GM12878 (cell line): ENCODE measurements at regions not wholly inside any gene's neighbourhood (a gene's known extent, or its start where the extent isn't known, plus 50 kb on each side); places are given as distances from the start of the nearest gene placed in this dataset.

ENCODE experiments used
- ATAC-seq: fragments of 200-7000 bp; cut with Tn5 transposase; 3 replicates; pipeline ENCODE4 v1.9.1; 2020; ENCODE audit warnings: mild to moderate bottlenecking, moderate library complexity
- BruUV-seq: library from RNA; stranded (reverse); fragments of 400-500 nt; replicated peaks from 2 replicates; lab custom pipeline; 2021; lab: Mats Ljungman, UMichigan
- CTCF ChIA-PET: fragments of 300-600 bp; sonication (Branson Sonifier 250); formaldehyde crosslinking; extraction: SDS; loops from one replicate; lab custom pipeline; 2021; ENCODE audit warnings: inconsistent platforms; lab: Yijun Ruan, JAX
- POLR2A ChIA-PET: fragments of 350-600 bp; formaldehyde crosslinking; extraction: SDS; loops from one replicate; lab custom pipeline; 2021; ENCODE audit warnings: inconsistent platforms; lab: Charles Lee
- RAD21 ChIA-PET: fragments of 300-600 bp; sonication (Branson Sonifier 250); formaldehyde crosslinking; loops from one replicate; lab custom pipeline; 2023; ENCODE audit warnings: antibody characterized with exemption; ENCODE audit not compliant: unreplicated experiment; lab: Charles Lee
- SMC1A ChIA-PET: fragments of 300-600 bp; sonication (Branson Sonifier 250); formaldehyde crosslinking; loops from one replicate; lab custom pipeline; 2023; ENCODE audit not compliant: unreplicated experiment, uncharacterized antibody; lab: Charles Lee
- DNase-seq: peaks from one replicate; pipeline ENCODE4 v3.0.0-alpha.2; 2011; ENCODE audit warnings: low read depth, low spot score
- FAIRE-seq: peaks from 3 replicates; lab custom pipeline; 2011; peaks lifted over from hg19 to GRCh38; lab: Jason Lieb, UNC
- H2AFZ ChIP-seq: 2 replicates; pipeline ENCODE4 v1.6.0; 2011; ENCODE audit warnings: low read depth, low read length, control low read depth; ENCODE audit not compliant: control insufficient read depth
- H3K27ac ChIP-seq: 2 replicates; pipeline ENCODE4 v1.5.1; 2011; ENCODE audit warnings: control low read depth; ENCODE audit not compliant: control insufficient read depth, insufficient read depth
- H3K27me3 ChIP-seq, 2 experiments: replicated peaks in 1 of 2; 2 replicates each; pipeline versions ENCODE4 v1.6.0 to v1.6.1; 2011; ENCODE audit warnings: low read length in 1 of 2; ENCODE audit not compliant: control insufficient read depth in 2 of 2, insufficient read depth in 2 of 2
- H3K36me3 ChIP-seq, 2 experiments: 2 replicates each; pipeline ENCODE4 v1.5.1; 2011; ENCODE audit warnings: low read length in 1 of 2; ENCODE audit not compliant: control insufficient read depth in 2 of 2, insufficient read depth in 2 of 2
- H3K4me1 ChIP-seq: 2 replicates; pipeline ENCODE4 v1.6.1; 2011; ENCODE audit warnings: mild to moderate bottlenecking, low read length, moderate library complexity, mixed read lengths; ENCODE audit not compliant: control insufficient read depth, insufficient read depth
- H3K4me2 ChIP-seq: 2 replicates; pipeline ENCODE4 v1.6.0; 2011; ENCODE audit warnings: control low read depth; ENCODE audit not compliant: control insufficient read depth, insufficient read depth
- H3K4me3 ChIP-seq: fragments of 200-600 bp; sonication (generic); 2 replicates; pipeline ENCODE4 v1.5.1; 2016
- H3K79me2 ChIP-seq: 2 replicates; pipeline ENCODE4 v1.6.0; 2011; ENCODE audit warnings: low read length; ENCODE audit not compliant: control insufficient read depth, insufficient read depth
- H3K9ac ChIP-seq: 2 replicates; pipeline ENCODE4 v1.8.0; 2011; ENCODE audit warnings: low read length, control low read depth, mixed read lengths; ENCODE audit not compliant: control insufficient read depth, insufficient read depth
- H3K9me3 ChIP-seq: replicated peaks from 3 replicates; pipeline ENCODE4 v1.5.1; 2011; ENCODE audit warnings: mild to moderate bottlenecking, low read length; ENCODE audit not compliant: control insufficient read depth, insufficient read depth
- H4K20me1 ChIP-seq: 2 replicates; pipeline ENCODE4 v1.6.0; 2011; ENCODE audit not compliant: control insufficient read depth, insufficient read depth
- CREB1 ChIP-seq: IDR thresholded peaks from 2 replicates; pipeline ENCODE4 v1.6.1; 2012; ENCODE audit warnings: low read depth, mild to moderate bottlenecking, inconsistent platforms
- ELK1 ChIP-seq: IDR thresholded peaks from 2 replicates; pipeline ENCODE4 v1.6.1; 2012; ENCODE audit warnings: low read depth, low read length, improper control_type of control experiment
- FOXM1 ChIP-seq: IDR thresholded peaks from 2 replicates; pipeline ENCODE4 v1.6.1; 2012; ENCODE audit warnings: low read depth, mild to moderate bottlenecking, inconsistent platforms, low read length, moderate library complexity
- HCFC1 ChIP-seq: fragments of 150-350 bp; IDR thresholded peaks from 2 replicates; pipeline ENCODE4 v1.6.1; 2014; ENCODE audit warnings: low read length
- IRF3 ChIP-seq: fragments of 450-650 bp; IDR thresholded peaks from 2 replicates; pipeline ENCODE4 v1.6.1; 2014; ENCODE audit warnings: mild to moderate bottlenecking
- NFYA ChIP-seq: IDR thresholded peaks from 2 replicates; pipeline ENCODE4 v1.6.1; 2011; ENCODE audit warnings: low read depth, mild to moderate bottlenecking, low read length, improper control_type of control experiment, borderline replicate concordance
- NKRF ChIP-seq: fragments of 450-650 bp; conservative IDR thresholded peaks from 2 replicates; pipeline ENCODE4 v1.6.1; 2017; ENCODE audit warnings: mild to moderate bottlenecking, moderate library complexity
- SRF ChIP-seq, 2 experiments: IDR thresholded peaks; 2 replicates each; pipeline ENCODE4 v1.6.1; 2011; ENCODE audit warnings: low read depth in 2 of 2, low read length in 2 of 2, mild to moderate bottlenecking in 1 of 2, moderate library complexity in 1 of 2
- ZNF207 ChIP-seq: fragments of 450-650 bp; IDR thresholded peaks from 2 replicates; pipeline ENCODE4 v1.6.1; 2014; ENCODE audit warnings: antibody characterized with exemption, mild to moderate bottlenecking, borderline replicate concordance
- WGBS: methylation state at CpG from one replicate; pipeline ENCODE4 v1.1.6; 2016; ENCODE audit warnings: low lambda C conversion rate; ENCODE audit not compliant: insufficient replicate concordance, insufficient coverage; ENCODE audit errors: missing lambda C conversion rate; 5-methylcytosine and 5-hydroxymethylcytosine counted together
- in situ Hi-C: fragments of 300-500 bp; cut with MboI; formaldehyde crosslinking; loops from 9 replicates; pipeline ENCODE4 v1.14.3; 2018; ENCODE audit warnings: mixed read lengths
- intact Hi-C: fragments of 100-400 bp; cut with micrococcal nuclease; formaldehyde crosslinking; loops from one replicate; pipeline ENCODE4 v1.14.2; 2022; ENCODE audit not compliant: unreplicated experiment

GRCh38 chr11:106497321-106497720 lies 419.9 kb downstream of the AASDHPPT start:
- H3K4me3 ChIP-seq: no peak overlapping the region
- no peaks in the 10 kb centered on the region for H3K9me3 ChIP-seq
- H3K27me3 ChIP-seq: no peaks in the 10 kb centered on the region
- SMC1A ChIA-PET: no interaction called here
- FAIRE-seq (no peak), DNase-seq (no peak), ATAC-seq (no peak)
- no peaks in the 10 kb centered on the region for H3K79me2 ChIP-seq
- WGBS: 26% methylated on average over 9 of the region's 9 CpGs
- H3K9ac ChIP-seq: no peak overlapping the region
- POLR2A ChIA-PET: no interaction called here
- BruUV-seq: no TSS peak
- CTCF ChIA-PET: no interaction called here
- in situ Hi-C loops: no loop called here
- no peak overlapping the region for H3K4me2 ChIP-seq
- intact Hi-C loops: no loop called here
- H4K20me1 ChIP-seq: no peaks in the 10 kb centered on the region
- no peaks in the 10 kb centered on the region for H3K36me3 ChIP-seq
- no peak overlapping the region for H3K27ac ChIP-seq
- RAD21 ChIA-PET: no interaction called here
- no peak for TF ChIP-seq FOXM1
- no peak for TF ChIP-seq ELK1
- no peak for TF ChIP-seq HCFC1
- no peak for TF ChIP-seq IRF3
- no peaks in the 10 kb centered on the region for H3K4me1 ChIP-seq
- no peak overlapping the region for H2AFZ ChIP-seq

DNA sequence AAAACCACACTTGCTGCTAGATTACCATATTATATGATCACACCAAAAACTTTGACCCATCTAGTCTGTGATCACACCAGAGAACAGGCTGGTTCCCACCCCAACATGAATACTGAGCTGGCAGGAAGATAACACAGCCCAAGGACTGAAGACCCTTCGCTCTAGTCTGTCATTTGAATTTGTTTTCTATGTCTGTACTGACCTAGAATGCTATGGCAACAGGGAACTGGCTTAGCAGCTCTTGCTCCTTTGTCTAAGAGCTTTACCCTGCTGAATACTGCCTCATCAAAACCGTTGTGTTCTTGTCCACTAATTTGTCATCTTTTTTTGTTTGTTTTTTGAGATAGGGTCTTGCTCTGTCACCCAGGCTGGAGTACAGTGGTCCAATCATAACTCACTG lies 420.4 kb downstream of the AASDHPPT start:
- Histone ChIP-seq H3K79me2 (no peaks in the 10 kb centered on the region), H3K4me2 (no peak overlapping the region), H4K20me1 (no peaks in the 10 kb centered on the region), H3K27me3 (no peaks in the 10 kb centered on the region), H2AFZ (no peak overlapping the region), H3K9me3 (no peaks in the 10 kb centered on the region), H3K9ac (no peak overlapping the region), H3K36me3 (no peaks in the 10 kb centered on the region), H3K27ac (no peak overlapping the region), H3K4me1 (no peaks in the 10 kb centered on the region), H3K4me3 (no peak overlapping the region)
- ChIA-PET POLR2A (interaction anchor here (0.6 kb wide), 1 partner anchor 329 kb away, joined by 6 read pairs; no protein-coding TSS in a partner anchor), RAD21 (no interaction called here), SMC1A (no interaction called here), CTCF (no interaction called here)
- WGBS: 0% methylated on average over 2 of the region's 2 CpGs
- BruUV-seq: no TSS peak
- TF ChIP-seq NKRF (no peak), ZNF207 (no peak), CREB1 (no peak), NFYA (no peak), SRF (IDR thresholded peaks at IDR 0.05; ENCODE audit: low read depth in 2 of 2, low read length in 2 of 2) (no peak)
- DNase-seq (no peak), ATAC-seq (no peak), FAIRE-seq (no peak)
- in situ Hi-C loops (no loop called here), intact Hi-C loops (no loop called here)
